HEK293T (cell line): ENCODE measurements at regions not wholly inside any gene's neighbourhood (a gene's known extent, or its start where the extent isn't known, plus 50 kb on each side); places are given as distances from the start of the nearest gene placed in this dataset.

Experiments used
- ARNT ChIP-seq: fragments of 450-650 bp; IDR thresholded peaks from 2 replicates; pipeline ENCODE4 v1.6.1; 2017; ENCODE audit warnings: mild to moderate bottlenecking
- BHLHE40 ChIP-seq: fragments of 450-650 bp; IDR thresholded peaks from 2 replicates; pipeline ENCODE4 v1.6.1; 2016; ENCODE audit warnings: mild to moderate bottlenecking, moderate library complexity, borderline replicate concordance
- FOXA1 ChIP-seq: fragments of 450-650 bp; IDR thresholded peaks from 2 replicates; pipeline ENCODE4 v1.6.1; 2016; ENCODE audit warnings: mild to moderate bottlenecking
- FOXK2 ChIP-seq: fragments of 450-650 bp; IDR thresholded peaks from 2 replicates; pipeline ENCODE4 v1.6.1; 2016; ENCODE audit warnings: mild to moderate bottlenecking
- FOXM1 ChIP-seq: fragments of 450-650 bp; IDR thresholded peaks from 2 replicates; pipeline ENCODE4 v1.6.1; 2017; ENCODE audit warnings: mild to moderate bottlenecking, borderline replicate concordance
- L3MBTL2 ChIP-seq: fragments of 450-650 bp; conservative IDR thresholded peaks from 2 replicates; pipeline ENCODE4 v1.6.1; 2016; ENCODE audit warnings: mild to moderate bottlenecking
- LEF1 ChIP-seq: fragments of 450-650 bp; IDR thresholded peaks from 2 replicates; pipeline ENCODE4 v1.6.1; 2017; ENCODE audit warnings: mild to moderate bottlenecking, borderline replicate concordance
- SP1 ChIP-seq: fragments of 450-650 bp; IDR thresholded peaks from 2 replicates; pipeline ENCODE4 v1.6.1; 2017
- TARDBP ChIP-seq: fragments of 450-650 bp; IDR thresholded peaks from 2 replicates; pipeline ENCODE4 v1.6.1; 2016

DNA sequence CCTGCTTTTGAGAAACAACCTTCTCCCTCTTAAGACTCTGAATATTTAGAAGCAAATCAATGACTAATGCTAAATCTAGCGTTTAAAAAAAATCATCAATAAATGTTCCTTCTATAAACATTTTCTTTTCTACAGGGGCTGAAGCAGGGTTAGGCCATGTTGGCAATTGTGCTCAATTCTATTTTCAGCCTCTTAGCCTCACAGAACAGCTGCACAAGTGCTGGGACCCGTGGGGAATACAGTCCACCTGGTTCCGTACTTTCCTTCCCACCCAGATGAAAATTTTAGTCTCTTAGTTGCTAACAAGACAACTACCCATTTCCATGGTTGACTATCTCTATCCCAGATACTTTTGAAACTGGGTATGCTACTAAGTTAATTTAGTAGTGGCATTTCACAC, 138.6 kb downstream of the RPS12 start:
- no peak for TF ChIP-seq L3MBTL2
- TF ChIP-seq BHLHE40, result no peak
- no peak for TF ChIP-seq FOXA1
- TF ChIP-seq SP1, result no peak
- TF ChIP-seq LEF1, result no peak
- TF ChIP-seq FOXM1, result no peak
- no peak for TF ChIP-seq FOXK2
- no peak for TF ChIP-seq TARDBP
- TF ChIP-seq ARNT, result no peak
